ENCODE measurements at regions not wholly inside any gene's neighbourhood (a gene's known extent, or its start where the extent isn't known, plus 50 kb on each side); places are given as distances from the start of the nearest gene placed in this dataset.

- no peak overlapping the region; the same call in 1 of the 2 replicates for H3K18ac ChIP-seq (ENCODE audit: low read depth, low read length)
- no peak overlapping the region for H2BK15ac ChIP-seq (ENCODE audit: low read depth, low read length)
- H3K23ac ChIP-seq (ENCODE audit: low read depth, low read length), result no peak overlapping the region
- no TSS peak for BruUV-seq (replicated peaks)
- WGBS, 2 experiments (ENCODE audit: extremely low coverage in 2 of 2, insufficient read length in 1 of 2), result 68% methylated on average over 5 of the region's 9 CpGs; no CpG with 5 or more reads in 1 of the 2 experiments
- dilution Hi-C loops (cut with HindIII; ENCODE audit: low sequenced_read_pairs, unreplicated experiment), result no loop called here
- no peak overlapping the region for H2AFZ ChIP-seq (replicated peaks; ENCODE audit: low read length, poor library complexity)
- no peak overlapping the region for H3K56ac ChIP-seq (ENCODE audit: extremely low read depth, insufficient read depth, low read length)
- no peak overlapping the region for H3K4ac ChIP-seq (ENCODE audit: low read depth, low read length)
- no peaks in the 10 kb centered on the region; the same call in 1 of the 2 replicates for H3K9me3 ChIP-seq (ENCODE audit: control insufficient read depth, insufficient read depth, low read length)
- H3K9me1 ChIP-seq (ENCODE audit: insufficient read depth, low read length), result no peaks in the 10 kb centered on the region
- H3K27me3 ChIP-seq (ENCODE audit: control insufficient read depth, insufficient read depth, low read length), result no peaks in the 10 kb centered on the region
- no peaks in the 10 kb centered on the region for H4K20me1 ChIP-seq (ENCODE audit: insufficient read depth, low read length)
- no peak for ATAC-seq (ENCODE audit: low read depth)
- H4K91ac ChIP-seq (ENCODE audit: insufficient read depth, low read depth, low read length), result no peak overlapping the region
- no peak overlapping the region for H3K14ac ChIP-seq (replicated peaks; ENCODE audit: low read depth, low read length)
- intact Hi-C loops (cut with micrococcal nuclease), result no loop called here
- CTCF ChIA-PET, result interaction anchor here (0.6 kb wide), 1 partner anchor 63 kb away, joined by 3 read pairs; no protein-coding TSS in a partner anchor
- no peak for TF ChIP-seq RCOR1 (IDR thresholded peaks at IDR 0.05; ENCODE audit: insufficient replicate concordance, low read length)
- no peak for TF ChIP-seq SMC3 (IDR thresholded peaks at IDR 0.05; ENCODE audit: low read depth, low read length)
- no peak for TF ChIP-seq RFX5 (IDR thresholded peaks at IDR 0.05; ENCODE audit: low read depth, low read length)
- no peak for TF ChIP-seq CTCF (conservative IDR thresholded peaks at IDR 0.05; ENCODE audit: low read depth, low read length)
- TF ChIP-seq BHLHE40 (IDR thresholded peaks at IDR 0.05; ENCODE audit: low read depth, low read length), result no peak
- TF ChIP-seq CHD1 (IDR thresholded peaks at IDR 0.05; ENCODE audit: low read depth, low read length), result no peak
- TF ChIP-seq NFE2L2 (IDR thresholded peaks at IDR 0.05; ENCODE audit: low read depth, low read length), result no peak
- no peak for TF ChIP-seq ELK1 (IDR thresholded peaks at IDR 0.05; ENCODE audit: borderline replicate concordance, low read depth, low read length)
- no peak for TF ChIP-seq MXI1 (IDR thresholded peaks at IDR 0.05; ENCODE audit: borderline replicate concordance, low read depth, low read length)
- no peak for TF ChIP-seq MAZ (IDR thresholded peaks at IDR 0.05; ENCODE audit: borderline replicate concordance, low read depth, low read length)
- TF ChIP-seq POLR2A (IDR thresholded peaks at IDR 0.05; ENCODE audit: low read depth, low read length), result no peak
- no peak for TF ChIP-seq RAD21 (IDR thresholded peaks at IDR 0.05; ENCODE audit: low read length)
- no peak for TF ChIP-seq FOS (IDR thresholded peaks at IDR 0.05; ENCODE audit: low read depth, low read length)
- TF ChIP-seq USF2 (IDR thresholded peaks at IDR 0.05; ENCODE audit: low read depth, low read length), result no peak
- no peak for TF ChIP-seq MAFK (IDR thresholded peaks at IDR 0.05; ENCODE audit: low read depth, low read length)
- DNase-seq, result no peak
- H3K9ac ChIP-seq (ENCODE audit: low read depth, low read length), result no peak overlapping the region
- no peak overlapping the region for H3K4me3 ChIP-seq (ENCODE audit: insufficient read depth, low read depth, low read length)
- H3K4me1 ChIP-seq (ENCODE audit: control insufficient read depth, insufficient read depth, low read length), result 0 out of 2 replicates have a peak, but pooled peaks cover 2% of the 10 kb centered on the region
- POLR2A ChIA-PET (ENCODE audit: unreplicated experiment), result no interaction called here
- in situ Hi-C loops (cut with MboI; ENCODE audit: low sequenced_read_pairs), result no loop called here
- H4K5ac ChIP-seq (ENCODE audit: low read depth, low read length), result no peak overlapping the region
- H3K79me1 ChIP-seq (ENCODE audit: low read depth in 1 of 2, low read length in 2 of 2), result no peaks in the 10 kb centered on the region
- H3K4me2 ChIP-seq (ENCODE audit: low read depth, low read length), result no peak overlapping the region
- H2BK120ac ChIP-seq (ENCODE audit: low read depth, low read length), result no peak overlapping the region
- H2BK20ac ChIP-seq (ENCODE audit: low read depth, low read length), result no peak overlapping the region
- no peak overlapping the region for H2BK5ac ChIP-seq (ENCODE audit: low read depth, low read length, poor library complexity, severe bottlenecking)
- H2AK5ac ChIP-seq (ENCODE audit: low read depth, low read length), result no peak overlapping the region
- no peak overlapping the region for H4K8ac ChIP-seq (ENCODE audit: low read depth in 2 of 2, low read length in 2 of 2)
- no peak overlapping the region for H2AK9ac ChIP-seq (replicated peaks; ENCODE audit: low read depth, low read length, poor library complexity)
- H3K27ac ChIP-seq (ENCODE audit: insufficient read depth, low read length), result no peak overlapping the region
- no peaks in the 10 kb centered on the region for H3K36me3 ChIP-seq (ENCODE audit: control insufficient read depth, insufficient read depth, low read length)
Observed at GRCh38 chr4:138758876-138759553, 256.6 kb upstream of the NOCT start.
